GM13977 (cell line): ENCODE measurements at regions not wholly inside any gene's neighbourhood (a gene's known extent, or its start where the extent isn't known, plus 50 kb on each side); places are given as distances from the start of the nearest gene placed in this dataset.

ENCODE experiments used
- DNase-seq: peaks from one replicate; pipeline ENCODE4 v3.0.0; 2012; ENCODE audit warnings: low spot score
- in situ Hi-C: fragments of 300-500 bp; cut with MboI; formaldehyde crosslinking; loops from one replicate; pipeline ENCODE4 v1.12.0; 2022; ENCODE audit warnings: low sequenced_read_pairs, low pct_unique_long_range_greater_than_20kb, mixed read lengths, inconsistent platforms; ENCODE audit not compliant: unreplicated experiment
- TF ChIP-seq, protein P1 (sequence below): IDR thresholded peaks from 2 replicates; pipeline ENCODE4 v1.5.1; 2012; ENCODE audit warnings: mild to moderate bottlenecking, control low read depth; ENCODE audit not compliant: insufficient read depth; ENCODE audit errors: extremely low read depth, missing control alignments

DNA sequence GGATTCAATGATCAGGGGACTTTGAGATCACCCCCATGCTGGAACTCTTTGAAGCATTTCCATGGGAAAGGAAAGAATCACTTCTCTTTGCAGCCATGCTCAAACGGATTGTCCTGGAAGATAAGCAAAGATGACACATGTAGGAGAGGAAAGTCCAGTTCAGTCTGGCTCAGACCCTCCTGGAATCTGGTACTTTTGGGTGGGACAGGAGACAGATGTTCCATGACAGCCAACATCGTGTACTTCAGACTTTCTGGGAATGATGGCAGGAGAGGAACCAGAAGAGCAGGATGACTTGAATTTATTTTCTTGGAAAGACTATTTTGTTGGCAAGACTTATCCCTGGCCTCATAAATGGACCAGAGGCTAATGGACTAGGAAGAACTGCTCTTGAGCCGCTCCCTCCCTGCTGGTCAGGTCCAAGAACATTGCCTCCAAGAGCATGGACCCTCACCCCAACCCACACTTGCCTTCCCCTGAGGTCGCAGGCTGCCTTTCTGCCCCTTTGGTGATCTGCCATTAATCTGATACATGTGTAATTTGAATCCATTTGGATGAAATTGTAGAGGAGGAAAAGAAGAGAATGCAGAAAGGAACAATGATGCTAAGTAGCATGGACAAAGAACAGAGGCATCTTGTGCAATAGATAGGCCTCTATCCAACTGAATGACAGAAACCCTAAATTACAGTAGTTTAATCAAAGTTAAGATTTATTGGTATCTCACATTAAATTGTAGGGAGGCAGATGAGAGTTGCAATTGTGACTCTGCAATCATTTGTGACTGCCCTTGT lies 201.0 kb downstream of the SNX19 start:
- DNase-seq: no peak
- TF ChIP-seq, protein P1, sequence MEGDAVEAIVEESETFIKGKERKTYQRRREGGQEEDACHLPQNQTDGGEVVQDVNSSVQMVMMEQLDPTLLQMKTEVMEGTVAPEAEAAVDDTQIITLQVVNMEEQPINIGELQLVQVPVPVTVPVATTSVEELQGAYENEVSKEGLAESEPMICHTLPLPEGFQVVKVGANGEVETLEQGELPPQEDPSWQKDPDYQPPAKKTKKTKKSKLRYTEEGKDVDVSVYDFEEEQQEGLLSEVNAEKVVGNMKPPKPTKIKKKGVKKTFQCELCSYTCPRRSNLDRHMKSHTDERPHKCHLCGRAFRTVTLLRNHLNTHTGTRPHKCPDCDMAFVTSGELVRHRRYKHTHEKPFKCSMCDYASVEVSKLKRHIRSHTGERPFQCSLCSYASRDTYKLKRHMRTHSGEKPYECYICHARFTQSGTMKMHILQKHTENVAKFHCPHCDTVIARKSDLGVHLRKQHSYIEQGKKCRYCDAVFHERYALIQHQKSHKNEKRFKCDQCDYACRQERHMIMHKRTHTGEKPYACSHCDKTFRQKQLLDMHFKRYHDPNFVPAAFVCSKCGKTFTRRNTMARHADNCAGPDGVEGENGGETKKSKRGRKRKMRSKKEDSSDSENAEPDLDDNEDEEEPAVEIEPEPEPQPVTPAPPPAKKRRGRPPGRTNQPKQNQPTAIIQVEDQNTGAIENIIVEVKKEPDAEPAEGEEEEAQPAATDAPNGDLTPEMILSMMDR: no peak
- in situ Hi-C loops: no loop called here

DNA sequence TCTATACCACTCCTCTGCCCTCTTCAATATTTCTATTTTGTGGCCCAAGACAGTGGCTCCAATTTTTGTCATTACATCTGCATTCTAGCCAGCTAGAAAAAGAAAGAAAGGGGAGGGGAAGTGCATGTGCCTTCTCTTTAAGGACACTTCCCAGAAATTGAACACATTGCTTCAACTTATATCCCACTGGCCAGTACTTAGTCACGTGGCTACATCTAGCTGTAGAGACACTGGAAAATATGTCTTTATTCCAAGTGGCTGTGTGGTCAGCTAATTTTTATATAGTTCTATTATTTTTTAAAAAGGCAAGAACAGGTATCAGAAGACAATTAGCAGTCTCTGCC lies 200.4 kb downstream of the SNX19 start:
- no peak for DNase-seq
- TF ChIP-seq, protein P1: no peak
- in situ Hi-C loops: no loop called here

DNA sequence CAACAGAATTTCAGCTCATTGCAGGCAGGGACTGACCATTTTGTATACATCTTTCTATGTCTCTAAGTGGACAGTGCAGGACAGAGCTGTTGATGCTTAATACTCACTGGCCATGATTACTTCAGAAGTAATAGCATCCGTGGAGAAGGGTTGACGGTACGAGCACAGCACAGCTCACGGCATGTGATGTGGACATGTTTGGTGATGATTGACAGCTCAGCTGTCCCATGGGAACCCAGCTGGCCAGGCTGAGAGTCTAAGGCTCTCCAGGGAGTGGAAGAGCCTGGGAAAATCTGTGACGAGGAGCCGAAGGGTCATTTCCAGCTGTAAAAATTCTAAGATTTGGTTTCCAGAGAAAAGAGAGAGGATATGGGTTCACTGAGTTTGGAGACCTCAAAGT lies 198.2 kb downstream of the SNX19 start:
- TF ChIP-seq, protein P1: no peak
- in situ Hi-C loops: no loop called here
- DNase-seq: no peak

DNA sequence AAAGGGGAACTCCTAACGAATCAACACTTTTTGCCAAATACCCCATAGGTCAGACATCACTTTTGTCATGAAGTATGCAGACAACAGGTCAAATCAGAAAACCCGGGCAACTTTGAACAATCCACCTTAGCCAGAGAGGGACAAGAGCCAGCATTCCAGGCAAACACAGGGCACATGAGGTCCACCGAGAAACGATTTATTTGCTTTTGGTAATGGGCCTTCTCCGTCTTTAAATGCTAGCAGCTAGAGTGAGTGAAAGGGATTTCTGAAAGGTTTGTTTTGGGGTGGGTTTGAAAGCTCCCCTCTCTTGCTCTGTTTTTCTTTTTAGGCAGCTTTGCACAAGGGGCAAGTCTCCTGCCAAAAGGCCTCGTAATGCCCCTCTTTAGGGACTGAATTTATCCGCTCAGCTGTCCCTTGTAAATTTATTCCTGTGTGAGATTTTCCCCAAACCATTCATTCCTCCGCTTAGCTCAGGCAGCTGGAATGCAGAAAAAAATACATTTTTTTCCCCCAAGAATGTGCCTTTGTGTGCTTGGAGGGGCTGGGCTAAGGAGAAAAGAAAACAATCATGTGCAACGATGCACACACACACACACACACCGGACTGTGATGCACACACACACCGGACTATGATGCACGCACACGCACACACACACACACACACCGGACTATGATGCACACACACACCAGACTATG lies 196.9 kb downstream of the SNX19 start:
- in situ Hi-C loops: no loop called here
- no peak for DNase-seq
- TF ChIP-seq, protein P1: no peak

DNA sequence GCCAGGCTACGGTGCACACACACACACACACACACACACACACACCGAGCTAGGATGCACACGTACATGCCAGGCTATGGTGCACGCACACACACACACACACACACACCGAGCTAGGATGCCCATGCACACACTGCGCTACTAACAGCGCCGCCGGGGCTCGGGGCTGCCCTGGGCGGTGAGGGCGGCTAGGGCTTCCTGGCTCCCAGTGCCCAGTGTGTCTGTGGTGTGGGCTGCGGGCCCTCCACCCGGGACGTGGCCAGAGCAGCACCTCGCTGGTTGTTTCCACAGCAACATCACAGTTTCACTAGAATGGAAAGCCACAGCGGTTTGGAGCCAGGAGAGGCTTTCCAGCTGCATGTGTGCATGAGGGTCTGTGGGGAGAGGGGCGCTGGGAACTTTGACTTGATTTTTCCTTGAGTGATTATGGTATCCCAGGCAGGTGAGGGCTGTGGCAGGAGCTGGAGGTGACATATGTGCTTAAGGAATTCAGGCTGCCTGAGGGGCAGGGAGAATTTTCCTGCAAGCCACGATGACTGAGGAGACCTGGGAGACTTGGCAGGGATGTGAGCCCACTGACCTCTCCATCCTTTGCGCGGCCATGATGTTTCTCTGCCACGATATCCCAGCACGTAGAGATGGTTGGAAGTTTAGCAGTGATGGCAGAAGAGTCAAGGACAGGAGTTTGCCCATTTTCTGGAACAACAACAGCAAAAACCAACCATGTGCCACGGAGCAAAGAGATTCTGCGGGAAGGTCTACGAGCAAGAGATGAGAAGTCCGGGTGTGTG lies 195.9 kb downstream of the SNX19 start:
- no peak for DNase-seq
- in situ Hi-C loops: no loop called here
- TF ChIP-seq, protein P1: no peak

DNA sequence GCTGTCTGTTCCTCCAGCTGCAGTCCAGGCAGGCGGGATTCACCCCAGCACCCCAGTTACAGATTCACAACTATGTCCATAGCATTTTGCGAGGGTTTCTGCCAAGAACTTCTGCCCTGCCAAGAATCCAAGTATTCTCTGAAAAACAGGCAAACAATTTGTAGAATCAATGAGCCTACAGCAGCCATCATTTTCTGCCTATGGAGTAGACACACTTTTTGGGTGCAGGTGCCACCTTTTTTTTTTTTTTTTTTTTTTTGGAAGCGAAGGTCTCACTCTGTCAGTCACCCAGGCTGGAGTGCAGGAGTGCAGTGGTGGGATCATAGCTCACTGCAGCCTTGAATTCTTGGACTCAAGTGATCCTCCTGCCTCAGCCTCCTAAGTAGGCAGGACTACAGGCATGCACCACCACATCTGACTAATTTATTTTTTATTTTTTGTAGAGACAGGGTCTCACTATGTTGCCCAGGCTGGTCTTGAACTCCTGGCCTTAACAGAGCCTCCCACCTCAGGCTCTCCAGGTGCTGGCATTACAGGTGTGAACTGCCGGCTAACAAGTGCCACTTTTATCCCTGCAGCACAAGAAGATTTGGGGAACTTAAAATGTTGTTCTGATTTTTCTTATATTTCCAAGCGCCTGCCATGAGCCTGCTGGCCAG lies 195.1 kb downstream of the SNX19 start:
- TF ChIP-seq, protein P1: no peak
- in situ Hi-C loops: no loop called here
- no peak for DNase-seq
